Esophagus muscularis mucosa (tissue), 3 donors: ENCODE measurements at regions not wholly inside any gene's neighbourhood (a gene's known extent, or its start where the extent isn't known, plus 50 kb on each side); places are given as distances from the start of the nearest gene placed in this dataset.
"Not testable (repeated sequence)": the region's sequence is repeated elsewhere in the genome, so short reads cannot be mapped to it uniquely, and the experiment has no call there.

Experiments used
- CTCF ChIP-seq, 3 experiments: fragments of 200-600 bp in 2 of 3; fragments of 450-650 bp in 1 of 3; sonication (generic) in 2 of 3; IDR thresholded peaks; one replicate each; pipeline ENCODE4 v1.5.1; 2017 to 2019; ENCODE audit warnings: antibody characterized with exemption in 3 of 3, mild to moderate bottlenecking in 2 of 3, moderate library complexity in 1 of 3
- POLR2AphosphoS5 ChIP-seq, 2 donors: sonication (generic); formaldehyde crosslinking; IDR thresholded peaks; one replicate each; pipeline ENCODE4 v1.6.1; 2017; ENCODE audit warnings: antibody characterized with exemption in 2 of 2

DNA sequence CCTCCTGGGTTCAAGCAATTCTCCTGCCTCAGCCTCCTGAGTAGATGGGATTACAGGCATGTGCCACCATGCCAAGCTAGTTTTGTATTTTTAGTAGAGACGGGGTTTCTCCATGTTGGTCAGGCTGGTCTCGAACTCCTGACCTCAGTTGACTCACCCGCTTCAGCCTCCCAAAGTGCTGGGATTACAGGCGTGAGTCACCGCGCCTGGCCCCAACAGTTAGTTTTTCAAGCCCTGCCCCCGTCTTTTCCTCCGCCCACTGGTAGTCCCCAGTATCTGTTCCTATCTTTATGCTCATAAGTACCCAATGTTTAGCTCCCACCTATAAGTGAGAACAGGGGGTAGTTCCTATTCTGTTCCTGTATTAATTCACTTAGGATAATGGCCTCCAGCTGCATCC, 116.6 kb upstream of the TBX3 start:
- not testable (repeated sequence) for TF ChIP-seq CTCF, POLR2AphosphoS5 (IDR thresholded peaks at IDR 0.05)
